Heart right ventricle (tissue), 16 donors: ENCODE measurements at regions not wholly inside any gene's neighbourhood (a gene's known extent, or its start where the extent isn't known, plus 50 kb on each side); places are given as distances from the start of the nearest gene placed in this dataset.

Experiments used
- ATAC-seq, 8 donors: fragments of 200-7000 bp; cut with Tn5 transposase; one replicate each; pipeline ENCODE4 v1.9.1; 2020; ENCODE audit warnings: mild to moderate bottlenecking in 8 of 8, moderate library complexity in 8 of 8, moderate number of reproducible peaks in 1 of 8
- DNase-seq, 2 donors: peaks; one replicate each; pipeline ENCODE4 v3.0.0-alpha.2; 2020
- H3K27ac ChIP-seq, 10 donors: fragments of 200-600 bp; sonication (generic) in 2 of 10; one replicate each; pipeline versions ENCODE4 v1.5.0 to v1.8.0; 2020 to 2022; ENCODE audit warnings: mild to moderate bottlenecking in 3 of 10
- H3K27me3 ChIP-seq, 7 donors: fragments of 200-600 bp; one replicate each; pipeline ENCODE4 v1.8.0; 2021 to 2022; ENCODE audit warnings: mild to moderate bottlenecking in 2 of 7
- H3K36me3 ChIP-seq, 9 donors: fragments of 200-600 bp; sonication (generic) in 1 of 9; one replicate each; pipeline versions ENCODE4 v1.5.0 to v1.8.0; 2020 to 2022; ENCODE audit warnings: mild to moderate bottlenecking in 2 of 9
- H3K4me1 ChIP-seq, 9 donors: fragments of 200-600 bp; sonication (generic) in 1 of 9; one replicate each; pipeline versions ENCODE4 v1.5.0 to v1.8.0; 2020 to 2022; ENCODE audit warnings: mild to moderate bottlenecking in 4 of 9
- H3K4me3 ChIP-seq, 10 donors: fragments of 200-600 bp; sonication (generic) in 2 of 10; one replicate each; pipeline versions ENCODE4 v1.5.0 to v1.8.0; 2020 to 2022; ENCODE audit warnings: mild to moderate bottlenecking in 7 of 10, moderate library complexity in 2 of 10
- H3K9me3 ChIP-seq, 11 donors: fragments of 200-600 bp in 10 of 11; sonication (generic) in 2 of 11; one replicate each; pipeline versions ENCODE4 v1.5.0 to v1.8.0; 2013 to 2022; ENCODE audit warnings: mild to moderate bottlenecking in 2 of 11, control low read depth in 1 of 11, moderate library complexity in 1 of 11
- CTCF ChIP-seq, 9 donors: fragments of 200-600 bp; sonication (generic) in 2 of 9; IDR thresholded peaks; one replicate each; pipeline versions ENCODE4 v1.5.0 to v1.8.0; 2021 to 2022; ENCODE audit warnings: antibody characterized with exemption in 9 of 9, mild to moderate bottlenecking in 5 of 9, moderate library complexity in 1 of 9
- WGBS, 2 donors: extraction: QIAGEN DNeasy Blood & Tissue Kit; methylation state at CpG; one replicate each; pipeline ENCODE4 v1.1.7; 2013; ENCODE audit warnings: inconsistent platforms in 1 of 2; 5-methylcytosine and 5-hydroxymethylcytosine counted together
- intact Hi-C, 10 donors: fragments of 100-400 bp; cut with DNase I; formaldehyde crosslinking; loops; one replicate each; pipeline versions ENCODE4 v1.11.1 to v1.14.2; 2022
- donor health status: Arrhythmogenic right ventricular cardiomyopathy.
- donor health status: ischemic (EF 13 %, LVEDD 7.1; RV severe dilation, severe dysfunction).
- donor health status: healthy with polysubstance abuse.
- donor health status: DM: no; HTN: yes; CAD: no.
- donor health status: DM: no; HTN: no; CAD: no.
- donor health status: ischemic (EF 25% LVEDD 6.9; RV normal size, moderate dysfunction).
- donor health status: ischemic (EF 25% LVEDD 5.7; RV mildly dilated, moderate dysfunction).
- donor health status: healthy.
- donor health status: DM: yes; HTN: yes; CAD: no.
- donor health status: Ischemic cardiomyopathy.
- donor health status: ischemic (EF 35%, LVEDD 5.7; RV mildly dilated, moderate dysfunction).
- donor health status: nonischemic (EF 11% LVEDD 7.7; RV severe dilation, severe dysfunction).
- donor health status: DM: yes; HTN: yes; CAD: no.
- donor health status: PGD.
- donor health status: ischemic (EF 29% LVEDD 5.4; RV normal size, mild dysfunction).
- donor health status: nonischemic (EF 23%, LVEDD 6.1; RV moderate dilation, normal function).

DNA sequence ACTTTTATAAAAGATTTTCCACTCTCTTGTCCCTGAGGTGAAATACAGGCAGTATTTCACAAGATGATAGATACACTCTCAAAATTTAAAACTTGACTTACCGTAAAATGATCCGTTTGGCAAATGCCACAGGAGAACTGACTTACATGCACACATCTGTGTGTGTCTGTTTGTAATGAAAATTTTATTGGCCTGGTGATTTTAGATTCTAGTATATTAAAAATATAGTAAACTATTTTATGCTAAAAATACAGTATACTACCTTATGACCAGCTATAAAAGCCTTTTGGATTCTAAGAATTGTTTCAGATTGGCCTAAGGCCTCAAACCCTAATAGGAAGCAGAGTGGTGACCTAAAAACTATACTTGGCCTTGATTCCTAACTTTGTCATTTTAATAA, 362.7 kb downstream of the IPMK start:
- no peak for TF ChIP-seq CTCF (IDR thresholded peaks at IDR 0.05)
- Histone ChIP-seq H3K27ac (no peak overlapping the region), H3K9me3 (no peaks in the 10 kb centered on the region), H3K4me1 (no peaks in the 10 kb centered on the region), H3K27me3 (no peaks in the 10 kb centered on the region), H3K36me3 (no peaks in the 10 kb centered on the region), H3K4me3 (no peak overlapping the region)
- WGBS, 2 donors, result 87 to 96% methylated on average over 2 of the region's 2 CpGs
- no peak for DNase-seq
- no peak for ATAC-seq
- intact Hi-C loops, result no loop called here

DNA sequence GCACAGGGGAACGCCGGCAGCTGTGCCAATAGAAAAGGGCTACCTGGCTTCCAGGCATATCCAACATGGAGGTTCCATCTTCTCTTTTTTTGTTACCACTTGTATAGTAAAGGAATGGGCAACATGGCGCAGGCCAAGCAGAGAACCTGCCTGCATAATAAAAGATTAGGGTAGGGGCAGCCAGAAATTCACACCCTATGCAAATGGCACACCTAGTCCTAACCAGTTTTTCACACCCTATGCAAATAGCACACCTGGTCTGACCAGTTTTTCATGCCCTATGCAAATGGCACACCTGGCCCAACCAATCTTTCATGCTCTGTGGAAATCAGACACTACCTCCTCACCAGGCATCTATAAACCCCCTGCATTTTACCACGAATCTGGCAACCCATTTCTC, 369.5 kb downstream of the IPMK start:
- no peak for TF ChIP-seq CTCF (IDR thresholded peaks at IDR 0.05)
- H3K27ac ChIP-seq, result no peak overlapping the region
- DNase-seq (no peak), ATAC-seq (no peak)
- no peaks in the 10 kb centered on the region for H3K27me3 ChIP-seq
- WGBS, 2 donors, result 69 to 78% methylated on average over 4 of the region's 4 CpGs
- intact Hi-C loops, result no loop called here
- H3K36me3 ChIP-seq, result no peaks in the 10 kb centered on the region
- no peak overlapping the region for H3K4me3 ChIP-seq
- no peaks in the 10 kb centered on the region for H3K4me1 ChIP-seq
- no peaks in the 10 kb centered on the region for H3K9me3 ChIP-seq

- ATAC-seq, result no peak
- H3K4me3 ChIP-seq, result no peak overlapping the region
- no peak for DNase-seq
- TF ChIP-seq CTCF (IDR thresholded peaks at IDR 0.05), result no peak
- H3K4me1 ChIP-seq, result no peaks in the 10 kb centered on the region
- no peaks in the 10 kb centered on the region for H3K9me3 ChIP-seq
- H3K27me3 ChIP-seq, result no peaks in the 10 kb centered on the region
- intact Hi-C loops, result no loop called here
- no peak overlapping the region for H3K27ac ChIP-seq
- WGBS, 2 donors, result 88% methylated on average over 6 of the region's 6 CpGs
- H3K36me3 ChIP-seq, result no peaks in the 10 kb centered on the region
Measured at GRCh38 chr10:57897611-57898010, 370.1 kb downstream of the IPMK start.

DNA sequence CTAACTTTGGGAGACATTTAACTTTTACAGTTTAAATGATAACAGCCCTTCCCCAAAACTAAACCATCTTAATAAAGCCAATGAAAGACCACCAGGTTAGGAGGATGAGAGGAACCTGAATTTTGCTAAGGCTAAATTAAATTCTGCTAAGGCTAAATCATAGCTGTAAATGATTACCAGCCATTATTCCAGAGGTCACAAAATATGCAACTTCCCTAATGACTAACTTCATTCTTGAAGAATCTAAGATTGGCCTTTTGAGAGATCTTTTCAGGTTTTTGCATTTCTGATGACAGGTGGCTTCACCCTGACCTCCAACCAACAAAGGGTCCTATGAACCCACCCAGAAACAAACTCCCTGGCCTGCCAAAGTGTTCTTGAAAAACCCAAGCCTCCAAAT, 373.3 kb downstream of the IPMK start:
- H3K9me3 ChIP-seq, result no peaks in the 10 kb centered on the region
- intact Hi-C loops, result no loop called here

More for the DNA sequence above, 373.3 kb downstream of the IPMK start:
- Histone ChIP-seq H3K4me1 (no peaks in the 10 kb centered on the region), H3K27me3 (no peaks in the 10 kb centered on the region), H3K36me3 (no peaks in the 10 kb centered on the region), H3K4me3 (no peak overlapping the region), H3K27ac (no peak overlapping the region)
- no peak for TF ChIP-seq CTCF (IDR thresholded peaks at IDR 0.05)
- ATAC-seq, result no peak
- DNase-seq, result no peak
